K562 (cell line): ENCODE measurements at regions not wholly inside any gene's neighbourhood (a gene's known extent, or its start where the extent isn't known, plus 50 kb on each side); places are given as distances from the start of the nearest gene placed in this dataset.

Experiments used
- ATAC-seq: fragments of 200-7000 bp; cut with Tn5 transposase; 3 replicates; pipeline ENCODE4 v1.9.1; 2020; ENCODE audit warnings: moderate library complexity
- BruUV-seq: library from RNA; stranded (reverse); fragments of 400-500 nt; replicated peaks from 2 replicates; lab custom pipeline; 2021; lab: Mats Ljungman, UMichigan
- CTCF ChIA-PET: fragments of 300-600 bp; formaldehyde crosslinking; extraction: SDS; loops from one replicate; lab custom pipeline; 2021; ENCODE audit warnings: low intra/inter-chr PET ratio; lab: Yijun Ruan, JAX
- POLR2A ChIA-PET: fragments of 300-600, 350-650 bp; sonication (Branson Sonifier 250); formaldehyde crosslinking; extraction: SDS; loops from one replicate; lab custom pipeline; 2021; ENCODE audit warnings: antibody characterized with exemption, inconsistent platforms; lab: Yijun Ruan, JAX
- DNase-seq, 4 experiments: peaks; one replicate each; pipeline versions ENCODE4 v3.0.0 to v3.0.0-alpha.2; 2011 to 2018; ENCODE audit warnings: low spot score in 3 of 4, mixed read lengths in 3 of 4; ENCODE audit errors: extremely low read depth in 1 of 4
- FAIRE-seq: peaks from 2 replicates; lab custom pipeline; 2011; peaks lifted over from hg19 to GRCh38; lab: Jason Lieb, UNC
- H2AFZ ChIP-seq: 2 replicates; pipeline ENCODE4 v1.6.0; 2011; ENCODE audit warnings: low read depth, low read length, control low read depth, inconsistent platforms
- H3K27ac ChIP-seq: fragments of 200-600 bp; 3 replicates; pipeline ENCODE4 v1.8.0; 2011; ENCODE audit warnings: low read depth, mild to moderate bottlenecking, control low read depth, inconsistent platforms, low read length, moderate library complexity, mixed read lengths; ENCODE audit errors: extremely low read depth
- H3K27me3 ChIP-seq, 2 experiments: fragments of 300-600 bp in 1 of 2; 2 replicates in 1 of 2; 3 replicates in 1 of 2; pipeline versions ENCODE4 v1.6.0 to v1.8.0; 2011; ENCODE audit warnings: inconsistent platforms in 2 of 2, low read length in 2 of 2, mild to moderate bottlenecking in 1 of 2, mixed read lengths in 1 of 2, moderate library complexity in 1 of 2; ENCODE audit not compliant: control insufficient read depth in 2 of 2, insufficient read depth in 2 of 2
- H3K36me3 ChIP-seq: fragments of 300-600 bp; 3 replicates; pipeline ENCODE4 v1.8.0; 2011; ENCODE audit warnings: mild to moderate bottlenecking, low read length, inconsistent platforms; ENCODE audit not compliant: control insufficient read depth, insufficient read depth
- H3K4me1 ChIP-seq, 2 experiments: fragments of 200-600 bp in 1 of 2; replicated peaks in 1 of 2; 2 replicates in 1 of 2; 3 replicates in 1 of 2; pipeline versions ENCODE4 v1.5.1 to v1.8.0; 2011; ENCODE audit warnings: inconsistent platforms in 2 of 2, low read length in 2 of 2, mild to moderate bottlenecking in 1 of 2, mixed read lengths in 1 of 2, moderate library complexity in 1 of 2; ENCODE audit not compliant: control insufficient read depth in 2 of 2, insufficient read depth in 2 of 2
- H3K4me2 ChIP-seq: 2 replicates; pipeline ENCODE4 v1.6.1; 2011; ENCODE audit warnings: low read length, control low read depth, inconsistent platforms, mixed read lengths; ENCODE audit not compliant: insufficient read depth
- H3K4me3 ChIP-seq: fragments of 200-600 bp; sonication (generic), shearing (Covaris generic); 2 replicates; pipeline ENCODE4 v1.5.1; 2016; ENCODE audit warnings: control low read depth, inconsistent platforms
- H3K79me2 ChIP-seq: fragments of 200-600 bp; 3 replicates; pipeline ENCODE4 v1.8.0; 2011; ENCODE audit warnings: low read length, inconsistent platforms; ENCODE audit not compliant: control insufficient read depth, insufficient read depth
- H3K9ac ChIP-seq, 2 experiments: 2 replicates each; pipeline versions ENCODE4 v1.6.0 to v1.6.1; 2011; ENCODE audit warnings: low read depth in 2 of 2, low read length in 2 of 2, control low read depth in 1 of 2, inconsistent platforms in 1 of 2, mild to moderate bottlenecking in 1 of 2, mixed read lengths in 1 of 2; ENCODE audit not compliant: insufficient read depth in 1 of 2
- H3K9me1 ChIP-seq: one replicate; pipeline ENCODE4 v1.6.0; 2011; ENCODE audit warnings: inconsistent platforms, mild to moderate bottlenecking, low read length, moderate library complexity; ENCODE audit not compliant: control insufficient read depth, insufficient read depth
- H3K9me3 ChIP-seq: replicated peaks from 2 replicates; pipeline ENCODE4 v1.5.1; 2011; ENCODE audit warnings: low read depth, low read length, inconsistent platforms; ENCODE audit not compliant: control insufficient read depth, insufficient read depth
- H4K20me1 ChIP-seq: replicated peaks from 2 replicates; pipeline ENCODE4 v1.6.1; 2011; ENCODE audit warnings: low read length, inconsistent platforms, mixed read lengths; ENCODE audit not compliant: control insufficient read depth, insufficient read depth
- ASH1L ChIP-seq: fragments of 450-650 bp; IDR thresholded peaks from 2 replicates; pipeline ENCODE4 v1.6.1; 2018; ENCODE audit warnings: borderline replicate concordance, mild to moderate bottlenecking, low read depth; ENCODE audit not compliant: partially characterized antibody
- ATF4 ChIP-seq: fragments of 450-650 bp; formaldehyde crosslinking; IDR thresholded peaks from 2 replicates; pipeline ENCODE4 v1.4.0; 2022; ENCODE audit warnings: mild to moderate bottlenecking, moderate library complexity
- BRD9 ChIP-seq: fragments of 450-650 bp; IDR thresholded peaks from 2 replicates; pipeline ENCODE4 v1.6.1; 2018; ENCODE audit warnings: low read depth; ENCODE audit not compliant: partially characterized antibody
- CREBBP ChIP-seq: IDR thresholded peaks from one replicate; pipeline ENCODE4 v1.6.1; 2012; ENCODE audit warnings: low read depth, mild to moderate bottlenecking, control low read depth, inconsistent platforms, low read length
- ELK3 ChIP-seq: fragments of 450-650 bp; formaldehyde crosslinking; IDR thresholded peaks from 2 replicates; pipeline ENCODE4 v1.4.0; 2020; ENCODE audit warnings: mild to moderate bottlenecking
- ETS2 ChIP-seq: IDR thresholded peaks from 2 replicates; pipeline ENCODE4 v1.6.1; 2016; ENCODE audit warnings: borderline replicate concordance, missing genetic modification characterization, mild to moderate bottlenecking, moderate library complexity, missing compliant biosample characterization; ENCODE audit not compliant: poor library complexity, severe bottlenecking
- FIP1L1 ChIP-seq: fragments of 200-400 bp; formaldehyde crosslinking; IDR thresholded peaks from 2 replicates; pipeline ENCODE4 v1.6.1; 2018; ENCODE audit warnings: mild to moderate bottlenecking, low read depth, low read length; ENCODE audit not compliant: poor library complexity, severe bottlenecking
- FUS ChIP-seq: fragments of 200-400 bp; formaldehyde crosslinking; optimal IDR thresholded peaks from 2 replicates; pipeline ENCODE3; 2017; ENCODE audit warnings: low read depth, low read length
- HDAC1 ChIP-seq, 2 experiments: fragments of 450-650 bp; IDR thresholded peaks; 2 replicates each; pipeline ENCODE4 v1.6.1; 2016 to 2017; ENCODE audit warnings: inconsistent platforms in 1 of 2, mild to moderate bottlenecking in 1 of 2, moderate library complexity in 1 of 2
- HOMEZ ChIP-seq: fragments of 250-450 bp; sonication (Bioruptor Pico); IDR thresholded peaks from 2 replicates; pipeline ENCODE4 v1.4.0; 2020; ENCODE audit warnings: mild to moderate bottlenecking, moderate library complexity
- KDM1A ChIP-seq, 2 experiments: fragments of 450-650 bp; IDR thresholded peaks; 2 replicates each; pipeline ENCODE4 v1.6.1; 2016; ENCODE audit warnings: mild to moderate bottlenecking in 2 of 2
- NONO ChIP-seq, 2 experiments: fragments of 200-400 bp in 1 of 2; fragments of 450-650 bp in 1 of 2; formaldehyde crosslinking in 1 of 2; IDR thresholded peaks; 2 replicates each; pipeline ENCODE4 v1.6.1; 2017; ENCODE audit warnings: low read depth in 2 of 2, mild to moderate bottlenecking in 2 of 2, moderate library complexity in 2 of 2, low read length in 1 of 2
- RB1 ChIP-seq: fragments of 450-650 bp; IDR thresholded peaks from 2 replicates; pipeline ENCODE4 v1.6.1; 2017; ENCODE audit warnings: low read depth, mild to moderate bottlenecking
- RNF2 ChIP-seq: sonication (generic); IDR thresholded peaks from 2 replicates; pipeline ENCODE4 v1.6.1; 2016
- ZNF512 ChIP-seq: IDR thresholded peaks from 2 replicates; pipeline ENCODE4 v1.6.1; 2016; ENCODE audit warnings: missing genetic modification characterization, missing compliant biosample characterization
- ZNF699 ChIP-seq: fragments of 250-450 bp; sonication (Bioruptor Pico); IDR thresholded peaks from 2 replicates; pipeline ENCODE4 v1.8.0; 2021; ENCODE audit warnings: mild to moderate bottlenecking, moderate library complexity; ENCODE audit not compliant: insufficient replicate concordance
- WGBS: fragments of 100-300 bp; shearing (Covaris generic); methylation state at CpG from one replicate; pipeline ENCODE4 v1.1.6; 2016; ENCODE audit warnings: low coverage, mixed read lengths; ENCODE audit not compliant: insufficient coverage; ENCODE audit errors: missing lambda C conversion rate; 5-methylcytosine and 5-hydroxymethylcytosine counted together
- in situ Hi-C: fragments of 300-500 bp; cut with MboI; formaldehyde crosslinking; loops from 4 replicates; pipeline ENCODE4 v1.15.0; 2018; ENCODE audit warnings: inconsistent platforms, mixed read lengths
- intact Hi-C: fragments of 100-400 bp; cut with micrococcal nuclease; formaldehyde crosslinking; loops from 2 replicates; pipeline ENCODE4 v1.14.2; 2022

- TF ChIP-seq HDAC1 (IDR thresholded peaks at IDR 0.05), result no peak
- no peak for TF ChIP-seq KDM1A (IDR thresholded peaks at IDR 0.05)
- no peak for TF ChIP-seq ETS2 (tag)
- TF ChIP-seq ATF4, result no peak
- TF ChIP-seq, all 486 proteins: peak for 0
These were observed 87.5 kb downstream of the HDGFL1 start (continued) for GRCh38 chr6:22656706-22657351.

DNA sequence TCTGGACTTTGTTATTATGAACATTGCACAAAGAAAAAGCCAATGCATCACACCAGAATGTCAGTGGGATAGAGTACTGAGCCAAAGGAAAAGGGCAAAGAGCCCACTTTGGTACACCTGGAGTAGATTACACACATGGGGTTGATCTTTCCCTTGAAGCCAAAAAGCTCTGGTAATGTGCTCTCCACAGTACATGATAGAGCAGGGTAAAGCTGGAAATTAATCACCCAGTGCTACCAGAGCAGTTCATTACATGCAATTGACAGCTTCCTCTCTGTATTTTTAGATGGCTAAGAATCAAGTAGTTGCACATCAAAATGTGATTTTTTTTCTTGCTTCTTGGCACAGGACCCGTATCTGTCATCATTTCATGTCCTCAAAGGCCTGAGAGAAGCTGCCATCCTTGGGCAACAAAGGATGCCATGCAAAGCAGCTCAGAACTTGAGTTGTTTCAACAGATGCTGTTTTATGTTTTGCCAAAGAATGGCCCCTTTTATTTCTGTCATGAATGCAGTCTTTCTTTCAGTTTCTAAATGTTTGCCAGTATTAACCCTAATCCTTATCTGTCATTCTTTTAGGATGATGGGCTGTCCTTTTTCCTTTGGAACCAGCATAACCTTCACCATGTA lies 88.1 kb downstream of the HDGFL1 start:
- no TSS peak for BruUV-seq
- H3K9me3 ChIP-seq, result no peaks in the 10 kb centered on the region
- no peak overlapping the region for H3K4me2 ChIP-seq
- no peaks in the 10 kb centered on the region for H3K9me1 ChIP-seq
- no peaks in the 10 kb centered on the region for H3K27me3 ChIP-seq
- DNase-seq (no peak), FAIRE-seq (no peak), ATAC-seq (no peak)
- H3K9ac ChIP-seq, result no peak overlapping the region
- no peaks in the 10 kb centered on the region for H4K20me1 ChIP-seq
- POLR2A ChIA-PET, result no interaction called here
- no peak overlapping the region for H2AFZ ChIP-seq
- no peak overlapping the region for H3K4me3 ChIP-seq
- in situ Hi-C loops, result no loop called here
- no peaks in the 10 kb centered on the region for H3K36me3 ChIP-seq
- 0% methylated on average over 1 of the region's 1 CpG for WGBS
- no peak overlapping the region for H3K27ac ChIP-seq
- no peaks in the 10 kb centered on the region for H3K4me1 ChIP-seq
- intact Hi-C loops, result no loop called here
- H3K79me2 ChIP-seq, result no peaks in the 10 kb centered on the region
- CTCF ChIA-PET, result no interaction called here
- TF ChIP-seq ZNF512 (tag) (no peak), BRD9 (no peak), ASH1L (no peak), ZNF699 (no peak), RB1 (no peak), HOMEZ (no peak), RNF2 (no peak), FUS (no peak), CREBBP (no peak), ELK3 (no peak), FIP1L1 (no peak), NONO (IDR thresholded peaks at IDR 0.05; ENCODE audit: low read depth in 2 of 2, low read length in 1 of 2) (no peak)
